HEK293T (cell line): ENCODE measurements at regions not wholly inside any gene's neighbourhood (a gene's known extent, or its start where the extent isn't known, plus 50 kb on each side); places are given as distances from the start of the nearest gene placed in this dataset.

Experiments
- ELF4 ChIP-seq: fragments of 450-650 bp; IDR thresholded peaks from 2 replicates; pipeline ENCODE4 v1.6.1; 2017; ENCODE audit warnings: antibody characterized with exemption
- FOXK2 ChIP-seq: fragments of 450-650 bp; IDR thresholded peaks from 2 replicates; pipeline ENCODE4 v1.6.1; 2016; ENCODE audit warnings: mild to moderate bottlenecking
- HDGF ChIP-seq: fragments of 450-650 bp; IDR thresholded peaks from 2 replicates; pipeline ENCODE4 v1.6.1; 2017; ENCODE audit warnings: antibody characterized with exemption, borderline replicate concordance

DNA sequence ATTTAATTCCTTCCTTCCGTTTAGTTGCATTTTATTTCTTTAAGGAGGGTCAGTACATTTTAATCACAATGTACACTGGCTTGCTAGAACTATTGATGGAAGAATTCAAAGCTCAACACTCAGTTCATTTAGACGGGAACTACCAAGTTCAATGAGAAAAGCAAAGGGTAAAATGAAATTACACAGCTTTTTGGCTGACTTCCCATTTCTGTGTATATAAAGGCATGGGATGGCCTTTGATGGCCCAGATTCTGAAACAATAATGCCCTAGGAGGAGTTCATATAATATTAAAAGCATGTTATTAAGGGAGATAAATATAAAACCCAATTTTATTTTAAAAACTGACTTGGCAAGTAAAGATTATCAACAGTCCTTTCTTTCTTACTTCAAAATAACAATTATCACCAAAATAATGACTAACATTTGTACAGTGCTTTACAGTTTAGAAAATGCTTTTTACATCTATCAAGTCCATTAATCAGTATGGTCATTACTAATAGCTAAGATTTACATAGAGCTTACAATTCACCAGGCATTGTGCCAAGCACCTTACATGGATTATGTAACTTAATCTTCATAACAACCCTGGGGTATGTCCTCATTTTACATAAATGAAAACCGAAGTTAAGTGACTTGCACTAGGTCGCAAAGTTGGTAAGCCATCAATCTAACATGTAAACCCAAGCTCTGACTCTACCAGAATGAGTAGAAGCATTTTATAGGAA, 402.4 kb downstream of the OMA1 start:
- no peak for TF ChIP-seq FOXK2
- TF ChIP-seq HDGF, result no peak
- no peak for TF ChIP-seq ELF4
